ENCODE measurements at regions not wholly inside any gene's neighbourhood (a gene's known extent, or its start where the extent isn't known, plus 50 kb on each side); places are given as distances from the start of the nearest gene placed in this dataset.

DNA sequence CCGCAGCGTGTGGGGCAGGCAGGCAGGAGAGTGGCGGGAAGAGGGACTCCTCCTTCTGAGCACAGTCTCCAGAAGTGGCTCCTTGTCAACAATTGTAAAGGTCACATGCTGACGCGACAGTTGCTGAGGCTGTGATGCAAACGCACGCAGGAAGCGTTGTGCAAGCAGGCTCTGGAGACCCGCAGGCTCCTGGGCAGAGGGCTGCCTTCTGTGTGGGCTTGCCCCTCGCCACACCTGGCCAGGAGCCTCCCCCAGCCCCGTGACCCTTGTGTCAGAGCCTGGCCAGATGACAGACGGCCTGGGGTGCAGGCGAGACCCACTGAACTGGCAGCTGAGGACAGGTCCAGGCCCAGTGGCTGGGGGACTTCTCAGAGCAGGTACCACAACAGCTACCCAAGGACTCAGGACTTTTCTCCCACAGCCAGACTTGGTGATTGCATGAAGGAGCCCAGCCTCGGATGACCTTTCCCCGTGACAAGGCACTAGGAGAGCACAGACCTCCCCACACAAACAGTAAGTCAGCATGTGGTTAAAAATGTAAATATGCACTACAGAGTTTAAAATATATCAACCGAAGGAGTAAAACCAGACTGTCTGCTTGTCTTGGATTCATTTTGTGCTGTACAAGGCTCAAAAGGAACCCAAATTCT lies 222.1 kb upstream of the RREB1 start:
- TF ChIP-seq, protein P1, sequence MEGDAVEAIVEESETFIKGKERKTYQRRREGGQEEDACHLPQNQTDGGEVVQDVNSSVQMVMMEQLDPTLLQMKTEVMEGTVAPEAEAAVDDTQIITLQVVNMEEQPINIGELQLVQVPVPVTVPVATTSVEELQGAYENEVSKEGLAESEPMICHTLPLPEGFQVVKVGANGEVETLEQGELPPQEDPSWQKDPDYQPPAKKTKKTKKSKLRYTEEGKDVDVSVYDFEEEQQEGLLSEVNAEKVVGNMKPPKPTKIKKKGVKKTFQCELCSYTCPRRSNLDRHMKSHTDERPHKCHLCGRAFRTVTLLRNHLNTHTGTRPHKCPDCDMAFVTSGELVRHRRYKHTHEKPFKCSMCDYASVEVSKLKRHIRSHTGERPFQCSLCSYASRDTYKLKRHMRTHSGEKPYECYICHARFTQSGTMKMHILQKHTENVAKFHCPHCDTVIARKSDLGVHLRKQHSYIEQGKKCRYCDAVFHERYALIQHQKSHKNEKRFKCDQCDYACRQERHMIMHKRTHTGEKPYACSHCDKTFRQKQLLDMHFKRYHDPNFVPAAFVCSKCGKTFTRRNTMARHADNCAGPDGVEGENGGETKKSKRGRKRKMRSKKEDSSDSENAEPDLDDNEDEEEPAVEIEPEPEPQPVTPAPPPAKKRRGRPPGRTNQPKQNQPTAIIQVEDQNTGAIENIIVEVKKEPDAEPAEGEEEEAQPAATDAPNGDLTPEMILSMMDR (IDR thresholded peaks at IDR 0.05; ENCODE audit: control extremely low read depth, extremely low read depth) = no peak
- peak; percentile 48 for ATAC-seq (ENCODE audit: insufficient read depth, low FRiP score)
- 21 to 50% methylated on average over 16 of the region's 16 CpGs for WGBS, 2 donors

DNA sequence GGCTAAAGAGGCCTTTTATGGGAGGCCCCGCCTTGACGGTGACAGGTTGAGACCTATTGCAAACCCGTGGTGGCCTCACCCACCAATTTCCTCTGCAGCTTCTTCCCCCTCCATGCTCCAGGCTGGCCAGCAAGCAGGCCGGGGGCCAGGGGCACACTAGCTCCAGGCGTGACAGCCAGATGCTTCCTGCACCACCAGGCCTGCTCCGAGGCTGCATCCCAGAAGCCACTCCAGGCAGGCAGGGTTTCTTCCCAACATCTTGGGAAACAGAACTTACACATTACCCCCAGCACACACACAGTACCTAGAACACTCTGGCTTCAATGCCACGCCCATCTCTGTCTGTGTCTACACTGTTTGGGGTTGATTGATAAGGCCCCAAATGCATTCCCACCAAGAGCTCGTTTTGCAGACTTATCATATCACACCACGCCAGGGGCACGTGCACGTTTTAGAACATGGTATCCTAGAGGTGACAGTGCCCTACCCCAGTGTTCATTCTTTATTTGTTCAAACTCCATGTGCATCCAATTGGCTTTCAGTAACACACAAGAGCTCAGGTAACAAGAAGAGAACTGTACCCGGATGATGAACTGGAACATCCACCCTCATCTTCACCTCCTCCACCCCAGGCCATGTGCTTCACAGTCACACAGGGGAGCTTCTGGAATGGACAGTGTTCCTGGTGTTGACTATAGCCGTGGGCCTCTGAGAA lies 221.4 kb upstream of the RREB1 start:
- Histone ChIP-seq H3K36me3 (ENCODE audit: control insufficient read depth in 4 of 4, insufficient read depth in 4 of 4, low read length in 4 of 4) (no peaks in the 10 kb centered on the region), H3K4me1 (ENCODE audit: control insufficient read depth in 5 of 5, insufficient read depth in 5 of 5, low read length in 5 of 5) (peaks cover 0 to 11% (median 0%) of the 10 kb centered on the region in 5 donors), H3K4me3 (no peak overlapping the region), H3K9ac (ENCODE audit: insufficient read depth in 1 of 2, low read length in 2 of 2) (no peak overlapping the region), H3K9me3 (ENCODE audit: control insufficient read depth in 4 of 4, insufficient read depth in 3 of 4, low read length in 3 of 4) (no peaks in the 10 kb centered on the region), H3K27ac (ENCODE audit: low read depth in 1 of 2, low read length in 1 of 2) (peak overlapping the region in 1 of 2 donors; percentile 93), H3K27me3 (ENCODE audit: control insufficient read depth in 3 of 3, insufficient read depth in 3 of 3, low read length in 2 of 3) (no peaks in the 10 kb centered on the region)
- DNase-seq (no peak), ATAC-seq (ENCODE audit: insufficient read depth, low FRiP score) (peak; percentile 10)
- TF ChIP-seq, protein P1 (IDR thresholded peaks at IDR 0.05; ENCODE audit: control extremely low read depth, extremely low read depth) = no peak
- WGBS, 2 donors = 41 to 73% methylated on average over 13 of the region's 13 CpGs

More for the DNA sequence above, 222.1 kb upstream of the RREB1 start:
- Histone ChIP-seq H3K36me3 (ENCODE audit: control insufficient read depth in 4 of 4, insufficient read depth in 4 of 4, low read length in 4 of 4) (no peaks in the 10 kb centered on the region), H3K27ac (ENCODE audit: low read depth in 1 of 2, low read length in 1 of 2) (peak overlapping the region in 1 of 2 donors; percentile 93), H3K4me1 (ENCODE audit: control insufficient read depth in 5 of 5, insufficient read depth in 5 of 5, low read length in 5 of 5) (peaks cover 0 to 8% (median 0%) of the 10 kb centered on the region in 5 donors), H3K9me3 (ENCODE audit: control insufficient read depth in 4 of 4, insufficient read depth in 3 of 4, low read length in 3 of 4) (no peaks in the 10 kb centered on the region), H3K9ac (ENCODE audit: insufficient read depth in 1 of 2, low read length in 2 of 2) (no peak overlapping the region), H3K27me3 (ENCODE audit: control insufficient read depth in 3 of 3, insufficient read depth in 3 of 3, low read length in 2 of 3) (no peaks in the 10 kb centered on the region), H3K4me3 (no peak overlapping the region)
- peak; percentile 45 to 70 (median 51) for DNase-seq

DNA sequence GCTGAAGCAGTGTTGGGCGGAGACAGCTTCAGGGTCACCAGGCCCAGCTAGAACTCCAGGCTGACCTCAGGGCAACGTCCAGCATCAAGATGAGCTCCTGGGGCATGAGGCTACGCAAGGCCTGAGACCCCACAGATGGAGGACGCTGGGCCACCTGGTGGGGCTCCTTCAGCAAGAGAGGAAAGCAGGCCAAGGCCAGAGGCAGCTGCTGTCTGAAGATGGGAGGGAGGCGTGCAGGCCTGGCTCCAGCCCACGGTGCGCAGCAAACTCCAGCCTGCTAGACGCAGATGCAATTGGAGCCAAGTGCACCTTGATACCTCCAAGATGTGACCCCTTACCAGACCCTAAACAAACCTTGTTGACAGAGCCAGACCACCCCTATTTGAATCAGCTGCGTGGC lies 220.9 kb upstream of the RREB1 start:
- DNase-seq = no peak
- Histone ChIP-seq H3K4me3 (no peak overlapping the region), H3K27me3 (ENCODE audit: control insufficient read depth in 3 of 3, insufficient read depth in 3 of 3, low read length in 2 of 3) (no peaks in the 10 kb centered on the region), H3K27ac (ENCODE audit: low read depth in 1 of 2, low read length in 1 of 2) (peak overlapping the region in 1 of 2 donors; percentile 44), H3K4me1 (ENCODE audit: control insufficient read depth in 5 of 5, insufficient read depth in 5 of 5, low read length in 5 of 5) (peaks cover 0 to 11% (median 2%) of the 10 kb centered on the region in 5 donors), H3K36me3 (ENCODE audit: control insufficient read depth in 4 of 4, insufficient read depth in 4 of 4, low read length in 4 of 4) (no peaks in the 10 kb centered on the region), H3K9ac (ENCODE audit: insufficient read depth in 1 of 2, low read length in 2 of 2) (no peak overlapping the region), H3K9me3 (ENCODE audit: control insufficient read depth in 4 of 4, insufficient read depth in 3 of 4, low read length in 3 of 4) (no peaks in the 10 kb centered on the region)
- 90 to 94% methylated on average over 9 of the region's 9 CpGs for WGBS, 2 donors
- TF ChIP-seq, protein P1 (IDR thresholded peaks at IDR 0.05; ENCODE audit: control extremely low read depth, extremely low read depth) = no peak
- ATAC-seq (ENCODE audit: insufficient read depth, low FRiP score) = no peak

Measured in lung (tissue), 11 donors.